DND-41 (cell line): ENCODE measurements at regions not wholly inside any gene's neighbourhood (a gene's known extent, or its start where the extent isn't known, plus 50 kb on each side); places are given as distances from the start of the nearest gene placed in this dataset.

Experiments
- EZH2 ChIP-seq: IDR thresholded peaks from 3 replicates; pipeline ENCODE4 v1.6.1; 2012; ENCODE audit warnings: borderline replicate concordance, low read depth, mild to moderate bottlenecking, moderate library complexity, low read length, inconsistent platforms; ENCODE audit not compliant: severe bottlenecking
- TF ChIP-seq, protein P1 (sequence below): IDR thresholded peaks from 2 replicates; pipeline ENCODE4 v1.5.1; 2012; ENCODE audit warnings: borderline replicate concordance, low read length, moderate library complexity, mild to moderate bottlenecking; ENCODE audit not compliant: poor library complexity, severe bottlenecking; ENCODE audit errors: extremely low read depth

DNA sequence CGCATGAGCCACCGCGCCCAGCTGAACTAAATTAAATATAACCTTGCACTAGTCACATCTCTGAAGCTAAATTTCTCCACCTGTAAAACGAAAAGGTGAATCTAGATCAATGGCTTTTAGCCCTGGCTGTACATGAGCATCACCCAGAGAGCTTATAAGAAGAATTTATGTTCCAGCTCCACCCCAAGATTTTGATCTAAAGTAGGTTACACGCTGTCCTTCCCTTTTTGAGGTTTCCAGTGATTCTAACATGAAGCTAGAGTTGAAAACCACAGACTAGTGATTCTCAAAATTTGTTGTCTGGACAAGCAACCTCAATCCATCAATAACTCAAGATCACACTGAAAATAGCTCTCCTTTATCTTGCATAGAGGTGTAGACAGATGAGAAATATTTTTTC lies 208.8 kb upstream of the CRIM1 start:
- TF ChIP-seq, protein P1, sequence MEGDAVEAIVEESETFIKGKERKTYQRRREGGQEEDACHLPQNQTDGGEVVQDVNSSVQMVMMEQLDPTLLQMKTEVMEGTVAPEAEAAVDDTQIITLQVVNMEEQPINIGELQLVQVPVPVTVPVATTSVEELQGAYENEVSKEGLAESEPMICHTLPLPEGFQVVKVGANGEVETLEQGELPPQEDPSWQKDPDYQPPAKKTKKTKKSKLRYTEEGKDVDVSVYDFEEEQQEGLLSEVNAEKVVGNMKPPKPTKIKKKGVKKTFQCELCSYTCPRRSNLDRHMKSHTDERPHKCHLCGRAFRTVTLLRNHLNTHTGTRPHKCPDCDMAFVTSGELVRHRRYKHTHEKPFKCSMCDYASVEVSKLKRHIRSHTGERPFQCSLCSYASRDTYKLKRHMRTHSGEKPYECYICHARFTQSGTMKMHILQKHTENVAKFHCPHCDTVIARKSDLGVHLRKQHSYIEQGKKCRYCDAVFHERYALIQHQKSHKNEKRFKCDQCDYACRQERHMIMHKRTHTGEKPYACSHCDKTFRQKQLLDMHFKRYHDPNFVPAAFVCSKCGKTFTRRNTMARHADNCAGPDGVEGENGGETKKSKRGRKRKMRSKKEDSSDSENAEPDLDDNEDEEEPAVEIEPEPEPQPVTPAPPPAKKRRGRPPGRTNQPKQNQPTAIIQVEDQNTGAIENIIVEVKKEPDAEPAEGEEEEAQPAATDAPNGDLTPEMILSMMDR = no peak
- TF ChIP-seq EZH2 = no peak
